HCT116 (cell line): ENCODE measurements at regions not wholly inside any gene's neighbourhood (a gene's known extent, or its start where the extent isn't known, plus 50 kb on each side); places are given as distances from the start of the nearest gene placed in this dataset.

Source experiments
- ATAC-seq: fragments of 200-7000 bp; cut with Tn5 transposase; 2 replicates; pipeline ENCODE4 v1.9.1; 2020; ENCODE audit warnings: mild to moderate bottlenecking, moderate library complexity
- BruUV-seq: library from RNA; stranded (reverse); fragments of 400-500 nt; replicated peaks from 2 replicates; lab custom pipeline; 2021; lab: Mats Ljungman, UMichigan
- CTCF ChIA-PET: fragments of 300-600 bp; sonication (Branson Sonifier 250); formaldehyde crosslinking; loops from one replicate; lab custom pipeline; 2021; ENCODE audit warnings: antibody characterized with exemption; lab: Charles Lee
- POLR2A ChIA-PET: fragments of 300-600, 350-600 bp; sonication (Branson Sonifier 250); formaldehyde crosslinking; loops from one replicate; lab custom pipeline; 2021; ENCODE audit warnings: antibody characterized with exemption; lab: Charles Lee
- RAD21 ChIA-PET, 2 experiments: fragments of 300-600 bp; sonication (Branson Sonifier 250); formaldehyde crosslinking; loops; one replicate each; lab custom pipeline; 2023; ENCODE audit warnings: low total read pairs in 2 of 2; ENCODE audit not compliant: uncharacterized antibody in 2 of 2, unreplicated experiment in 2 of 2, low non-redundant PET in 1 of 2; lab: Charles Lee
- DNase-seq: peaks from one replicate; pipeline ENCODE4 v3.0.0-alpha.2; 2010; ENCODE audit warnings: low read depth, low spot score
- H2AFZ ChIP-seq: fragments of 200-600 bp; shearing (Covaris generic), sonication (generic); 2 replicates; pipeline ENCODE4 v1.6.1; 2017; ENCODE audit warnings: low read depth, mixed run types, mixed read lengths, antibody characterized with exemption, low read length; ENCODE audit not compliant: poor library complexity, severe bottlenecking
- H3K27ac ChIP-seq: 2 replicates; pipeline ENCODE4 v1.5.1; 2012; ENCODE audit warnings: low read depth, low read length
- H3K27me3 ChIP-seq: fragments of 200-600 bp; sonication (generic); 2 replicates; pipeline ENCODE4 v1.6.1; 2016; ENCODE audit warnings: mixed run types, low read length, mixed read lengths; ENCODE audit not compliant: insufficient read depth
- H3K36me3 ChIP-seq, 2 experiments: fragments of 200-500 bp in 1 of 2; fragments of 200-600 bp in 1 of 2; sonication (Bioruptor generic) in 1 of 2; sonication (generic) in 1 of 2; 2 replicates each; pipeline versions ENCODE4 v1.5.1 to v1.6.1; 2014 to 2016; ENCODE audit warnings: low read length in 2 of 2, inconsistent platforms in 1 of 2, mixed read lengths in 1 of 2, mixed run types in 1 of 2; ENCODE audit not compliant: insufficient read depth in 2 of 2, control insufficient read depth in 1 of 2
- H3K4me1 ChIP-seq, 2 experiments: fragments of 200-600 bp in 1 of 2; sonication (generic) in 1 of 2; 2 replicates each; pipeline versions ENCODE4 v1.5.1 to v1.6.1; 2012 to 2017; ENCODE audit warnings: low read length in 2 of 2, inconsistent platforms in 1 of 2, mild to moderate bottlenecking in 1 of 2, mixed read lengths in 1 of 2, mixed run types in 1 of 2, moderate library complexity in 1 of 2; ENCODE audit not compliant: insufficient read depth in 2 of 2, control insufficient read depth in 1 of 2
- H3K4me2 ChIP-seq: fragments of 200-600 bp; sonication (generic); 2 replicates; pipeline ENCODE4 v1.6.1; 2017; ENCODE audit warnings: mixed run types, low read length, mixed read lengths
- H3K4me3 ChIP-seq, 2 experiments: fragments of 200-600 bp in 1 of 2; sonication (generic) in 1 of 2; replicated peaks in 1 of 2; 2 replicates each; pipeline ENCODE4 v1.5.1; 2011 to 2016; ENCODE audit warnings: low read length in 2 of 2, control low read depth in 1 of 2, low read depth in 1 of 2, mild to moderate bottlenecking in 1 of 2, mixed read lengths in 1 of 2, mixed run types in 1 of 2
- H3K79me2 ChIP-seq: fragments of 200-600 bp; sonication (generic); 2 replicates; pipeline ENCODE4 v1.6.1; 2017; ENCODE audit warnings: mild to moderate bottlenecking, mixed run types, low read length, moderate library complexity, mixed read lengths; ENCODE audit not compliant: insufficient read depth
- H3K9ac ChIP-seq: fragments of 200-600 bp; sonication (generic); 2 replicates; pipeline ENCODE4 v1.6.1; 2016; ENCODE audit warnings: low read length, mixed read lengths
- H3K9me2 ChIP-seq: fragments of 200-600 bp; sonication (generic), shearing (Covaris generic); 2 replicates; pipeline ENCODE4 v1.6.1; 2017; ENCODE audit warnings: mixed run types, mild to moderate bottlenecking, moderate library complexity; ENCODE audit not compliant: insufficient read depth
- H3K9me3 ChIP-seq, 2 experiments: fragments of 200-500 bp in 1 of 2; fragments of 200-600 bp in 1 of 2; sonication (Bioruptor generic) in 1 of 2; sonication (generic) in 1 of 2; 2 replicates each; pipeline ENCODE4 v1.6.1; 2014 to 2017; ENCODE audit warnings: low read length in 2 of 2, mixed read lengths in 2 of 2, inconsistent platforms in 1 of 2, low read depth in 1 of 2, mild to moderate bottlenecking in 1 of 2, mixed run types in 1 of 2, moderate library complexity in 1 of 2; ENCODE audit not compliant: control insufficient read depth in 1 of 2, insufficient read depth in 1 of 2
- H4K20me1 ChIP-seq: fragments of 200-600 bp; sonication (generic), shearing (Covaris generic); 2 replicates; pipeline ENCODE4 v1.6.1; 2017; ENCODE audit warnings: mixed run types, mild to moderate bottlenecking, moderate library complexity; ENCODE audit not compliant: insufficient read depth
- CEBPB ChIP-seq: IDR thresholded peaks from 2 replicates; pipeline ENCODE4 v1.6.1; 2012; ENCODE audit warnings: low read depth
- EGR1 ChIP-seq: IDR thresholded peaks from 2 replicates; pipeline ENCODE4 v1.6.1; 2012; ENCODE audit warnings: low read depth
- ELF1 ChIP-seq: IDR thresholded peaks from 2 replicates; pipeline ENCODE4 v1.6.1; 2012; ENCODE audit warnings: low read depth, borderline replicate concordance
- EZH2 ChIP-seq: fragments of 200-600 bp; sonication (generic); IDR thresholded peaks from 2 replicates; pipeline ENCODE4 v1.6.1; 2017; ENCODE audit warnings: antibody characterized with exemption, mixed run types
- JUND ChIP-seq: IDR thresholded peaks from 2 replicates; pipeline ENCODE4 v1.6.1; 2012
- POLR2A ChIP-seq: IDR thresholded peaks from 2 replicates; pipeline ENCODE4 v1.7.0; 2011; ENCODE audit warnings: borderline replicate concordance; ENCODE audit not compliant: insufficient read depth, insufficient read length; ENCODE audit errors: extremely low read depth
- RAD21 ChIP-seq: IDR thresholded peaks from 2 replicates; pipeline ENCODE4 v1.6.1; 2012; ENCODE audit warnings: low read depth, mild to moderate bottlenecking
- SIN3A ChIP-seq: IDR thresholded peaks from 2 replicates; pipeline ENCODE4 v1.6.1; 2012; ENCODE audit warnings: low read depth
- SRF ChIP-seq: IDR thresholded peaks from 2 replicates; pipeline ENCODE4 v1.6.1; 2012; ENCODE audit warnings: low read depth
- TCF7L2 ChIP-seq: IDR thresholded peaks from 2 replicates; pipeline ENCODE4 v1.7.0; 2011; ENCODE audit warnings: borderline replicate concordance, inconsistent platforms; ENCODE audit not compliant: insufficient read depth, insufficient read length; ENCODE audit errors: extremely low read depth
- YY1 ChIP-seq: IDR thresholded peaks from 2 replicates; pipeline ENCODE4 v1.6.1; 2011; ENCODE audit warnings: low read length, low read depth, moderate library complexity, mild to moderate bottlenecking; ENCODE audit not compliant: insufficient replicate concordance; ENCODE audit errors: extremely low read depth
- intact Hi-C: fragments of 100-400 bp; cut with micrococcal nuclease; formaldehyde crosslinking; loops from 2 replicates; pipeline ENCODE4 v1.10.0; 2022
- TF ChIP-seq, protein P1 (sequence below): IDR thresholded peaks from 2 replicates; pipeline ENCODE4 v1.6.1; 2012; ENCODE audit warnings: low read depth
- TF ChIP-seq, protein P2 (sequence below): IDR thresholded peaks from 2 replicates; pipeline ENCODE4 v1.6.1; 2011; ENCODE audit warnings: mild to moderate bottlenecking, low read length, moderate library complexity; ENCODE audit not compliant: insufficient replicate concordance; ENCODE audit errors: extremely low read depth
- TF ChIP-seq, protein P3 (sequence below): IDR thresholded peaks from 2 replicates; pipeline ENCODE4 v1.6.1; 2012

DNA sequence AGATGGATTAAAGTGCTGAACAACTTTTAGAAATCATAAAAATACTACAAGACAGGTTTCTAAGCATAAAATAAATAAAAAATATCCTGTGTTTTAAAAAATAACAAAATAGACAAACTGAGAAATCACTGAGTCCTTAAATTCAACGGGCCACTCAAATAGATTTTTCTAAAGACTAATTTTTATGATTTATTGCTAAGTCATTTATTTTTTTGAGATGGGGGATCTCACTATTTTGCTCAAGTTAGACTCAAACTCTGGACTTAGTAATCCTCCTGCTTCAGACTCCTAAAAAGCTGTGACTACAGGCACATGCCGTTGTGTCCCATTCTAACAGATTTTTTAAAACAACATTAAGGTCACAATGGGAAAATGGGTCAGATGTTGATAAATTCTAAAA is 121.0 kb upstream of the THSD7A start (continued):
- TF ChIP-seq CEBPB = no peak
- no peak for TF ChIP-seq EZH2
- TF ChIP-seq, protein P1, sequence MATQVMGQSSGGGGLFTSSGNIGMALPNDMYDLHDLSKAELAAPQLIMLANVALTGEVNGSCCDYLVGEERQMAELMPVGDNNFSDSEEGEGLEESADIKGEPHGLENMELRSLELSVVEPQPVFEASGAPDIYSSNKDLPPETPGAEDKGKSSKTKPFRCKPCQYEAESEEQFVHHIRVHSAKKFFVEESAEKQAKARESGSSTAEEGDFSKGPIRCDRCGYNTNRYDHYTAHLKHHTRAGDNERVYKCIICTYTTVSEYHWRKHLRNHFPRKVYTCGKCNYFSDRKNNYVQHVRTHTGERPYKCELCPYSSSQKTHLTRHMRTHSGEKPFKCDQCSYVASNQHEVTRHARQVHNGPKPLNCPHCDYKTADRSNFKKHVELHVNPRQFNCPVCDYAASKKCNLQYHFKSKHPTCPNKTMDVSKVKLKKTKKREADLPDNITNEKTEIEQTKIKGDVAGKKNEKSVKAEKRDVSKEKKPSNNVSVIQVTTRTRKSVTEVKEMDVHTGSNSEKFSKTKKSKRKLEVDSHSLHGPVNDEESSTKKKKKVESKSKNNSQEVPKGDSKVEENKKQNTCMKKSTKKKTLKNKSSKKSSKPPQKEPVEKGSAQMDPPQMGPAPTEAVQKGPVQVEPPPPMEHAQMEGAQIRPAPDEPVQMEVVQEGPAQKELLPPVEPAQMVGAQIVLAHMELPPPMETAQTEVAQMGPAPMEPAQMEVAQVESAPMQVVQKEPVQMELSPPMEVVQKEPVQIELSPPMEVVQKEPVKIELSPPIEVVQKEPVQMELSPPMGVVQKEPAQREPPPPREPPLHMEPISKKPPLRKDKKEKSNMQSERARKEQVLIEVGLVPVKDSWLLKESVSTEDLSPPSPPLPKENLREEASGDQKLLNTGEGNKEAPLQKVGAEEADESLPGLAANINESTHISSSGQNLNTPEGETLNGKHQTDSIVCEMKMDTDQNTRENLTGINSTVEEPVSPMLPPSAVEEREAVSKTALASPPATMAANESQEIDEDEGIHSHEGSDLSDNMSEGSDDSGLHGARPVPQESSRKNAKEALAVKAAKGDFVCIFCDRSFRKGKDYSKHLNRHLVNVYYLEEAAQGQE = no peak
- TF ChIP-seq, all 23 proteins: peak for 0

DNA sequence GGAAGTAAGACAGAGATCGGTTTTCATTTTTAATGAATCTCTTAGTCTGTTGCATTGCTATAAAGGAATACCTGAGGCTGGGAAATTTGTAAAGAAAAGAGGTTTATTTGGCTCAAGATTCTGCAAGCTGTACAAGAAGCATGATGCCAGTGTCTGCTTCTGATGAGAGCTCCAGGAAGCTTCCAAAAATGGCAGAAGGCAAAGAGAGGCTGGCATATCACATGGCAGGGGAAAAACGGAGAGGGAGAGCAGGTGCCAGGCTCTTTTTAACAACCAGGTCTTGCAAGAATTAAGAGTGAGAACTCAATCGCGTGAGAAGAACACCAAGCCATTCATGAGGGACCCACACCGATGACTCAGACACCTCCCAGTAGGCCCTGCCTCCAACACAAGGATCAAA is 125.0 kb upstream of the THSD7A start:
- ATAC-seq (no peak), DNase-seq (no peak)
- Histone ChIP-seq H3K4me2 (no peak overlapping the region), H3K9ac (no peak overlapping the region), H3K36me3 (no peaks in the 10 kb centered on the region), H3K9me2 (peaks cover 3% of the 10 kb centered on the region; the same call in 1 of the 2 replicates), H3K27ac (no peak overlapping the region), H3K27me3 (no peaks in the 10 kb centered on the region), H3K4me3 (no peak overlapping the region), H2AFZ (no peak overlapping the region), H3K9me3 (no peaks in the 10 kb centered on the region), H3K4me1 (no peaks in the 10 kb centered on the region), H4K20me1 (no peaks in the 10 kb centered on the region), H3K79me2 (no peaks in the 10 kb centered on the region)
- intact Hi-C loops = no loop called here
- CTCF ChIA-PET = no interaction called here
- no peak for TF ChIP-seq YY1
- TF ChIP-seq POLR2A = no peak
- TF ChIP-seq TCF7L2 = no peak
- TF ChIP-seq ELF1 = no peak
- no peak for TF ChIP-seq RAD21
- no peak for TF ChIP-seq SIN3A
- TF ChIP-seq, protein P2, sequence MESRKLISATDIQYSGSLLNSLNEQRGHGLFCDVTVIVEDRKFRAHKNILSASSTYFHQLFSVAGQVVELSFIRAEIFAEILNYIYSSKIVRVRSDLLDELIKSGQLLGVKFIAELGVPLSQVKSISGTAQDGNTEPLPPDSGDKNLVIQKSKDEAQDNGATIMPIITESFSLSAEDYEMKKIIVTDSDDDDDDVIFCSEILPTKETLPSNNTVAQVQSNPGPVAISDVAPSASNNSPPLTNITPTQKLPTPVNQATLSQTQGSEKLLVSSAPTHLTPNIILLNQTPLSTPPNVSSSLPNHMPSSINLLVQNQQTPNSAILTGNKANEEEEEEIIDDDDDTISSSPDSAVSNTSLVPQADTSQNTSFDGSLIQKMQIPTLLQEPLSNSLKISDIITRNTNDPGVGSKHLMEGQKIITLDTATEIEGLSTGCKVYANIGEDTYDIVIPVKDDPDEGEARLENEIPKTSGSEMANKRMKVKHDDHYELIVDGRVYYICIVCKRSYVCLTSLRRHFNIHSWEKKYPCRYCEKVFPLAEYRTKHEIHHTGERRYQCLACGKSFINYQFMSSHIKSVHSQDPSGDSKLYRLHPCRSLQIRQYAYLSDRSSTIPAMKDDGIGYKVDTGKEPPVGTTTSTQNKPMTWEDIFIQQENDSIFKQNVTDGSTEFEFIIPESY = no peak
- TF ChIP-seq, protein P3, sequence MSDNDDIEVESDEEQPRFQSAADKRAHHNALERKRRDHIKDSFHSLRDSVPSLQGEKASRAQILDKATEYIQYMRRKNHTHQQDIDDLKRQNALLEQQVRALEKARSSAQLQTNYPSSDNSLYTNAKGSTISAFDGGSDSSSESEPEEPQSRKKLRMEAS = no peak
- TF ChIP-seq SRF = no peak
- TF ChIP-seq JUND = no peak
- no peak for TF ChIP-seq EGR1
- no TSS peak for BruUV-seq
- POLR2A ChIA-PET = no interaction called here
- RAD21 ChIA-PET = no interaction called here
